AG09319 (cell line): ENCODE measurements at regions not wholly inside any gene's neighbourhood (a gene's known extent, or its start where the extent isn't known, plus 50 kb on each side); places are given as distances from the start of the nearest gene placed in this dataset.

Source experiments
- DNase-seq: peaks from one replicate; pipeline ENCODE4 v3.0.0-alpha.2; 2010; ENCODE audit warnings: low read depth; ENCODE audit errors: extremely low read depth
- CTCF ChIP-seq: IDR thresholded peaks from 2 replicates; pipeline ENCODE4 v1.5.1; 2011; ENCODE audit warnings: low read depth, mild to moderate bottlenecking, inconsistent platforms, low read length, moderate library complexity

GRCh38 chr11:127205688-127206217, 205.2 kb upstream of the KIRREL3 start:
- DNase-seq = no peak
- no peak for TF ChIP-seq CTCF

DNA sequence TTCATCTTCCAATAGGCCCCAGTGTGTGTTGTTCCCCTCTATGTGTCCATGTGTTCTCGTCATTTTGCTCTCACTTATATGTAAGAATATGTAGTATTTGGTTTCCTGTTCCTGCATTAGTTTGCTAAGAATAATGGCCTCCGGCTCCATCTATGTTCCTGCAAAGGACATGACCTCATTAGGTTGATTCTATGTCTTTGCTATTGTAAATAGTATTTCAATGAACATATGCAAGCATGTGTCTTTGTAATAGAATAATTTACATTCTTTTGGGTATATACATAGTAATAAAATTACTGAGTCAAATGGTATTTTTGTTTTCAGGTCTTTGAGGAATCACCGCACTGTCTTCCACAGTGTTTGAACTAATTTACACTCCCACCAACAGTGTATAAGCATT, 202.9 kb upstream of the KIRREL3 start:
- DNase-seq = no peak
- TF ChIP-seq CTCF = no peak

DNA sequence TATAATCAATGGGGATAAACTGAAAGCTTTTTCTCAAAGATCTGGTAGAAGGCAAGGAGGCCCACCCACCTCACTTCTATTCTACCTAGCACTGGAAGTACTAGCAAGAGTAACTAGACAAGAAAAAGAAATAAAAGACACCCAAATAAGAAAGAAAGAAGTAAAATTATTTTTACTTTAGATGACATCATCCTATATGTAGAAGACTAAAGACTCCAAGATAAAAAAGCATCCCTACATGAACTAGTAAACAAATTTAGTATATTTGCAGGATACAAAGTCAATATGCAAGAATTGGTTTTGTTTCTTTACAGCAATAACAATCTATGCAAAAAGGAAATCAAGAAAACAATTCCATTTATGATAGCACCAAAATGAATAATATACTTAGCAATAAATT, 201.5 kb upstream of the KIRREL3 start:
- no peak for DNase-seq
- no peak for TF ChIP-seq CTCF

GRCh38 chr11:127199306-127199801, 198.8 kb upstream of the KIRREL3 start:
- no peak for TF ChIP-seq CTCF
- no peak for DNase-seq

DNA sequence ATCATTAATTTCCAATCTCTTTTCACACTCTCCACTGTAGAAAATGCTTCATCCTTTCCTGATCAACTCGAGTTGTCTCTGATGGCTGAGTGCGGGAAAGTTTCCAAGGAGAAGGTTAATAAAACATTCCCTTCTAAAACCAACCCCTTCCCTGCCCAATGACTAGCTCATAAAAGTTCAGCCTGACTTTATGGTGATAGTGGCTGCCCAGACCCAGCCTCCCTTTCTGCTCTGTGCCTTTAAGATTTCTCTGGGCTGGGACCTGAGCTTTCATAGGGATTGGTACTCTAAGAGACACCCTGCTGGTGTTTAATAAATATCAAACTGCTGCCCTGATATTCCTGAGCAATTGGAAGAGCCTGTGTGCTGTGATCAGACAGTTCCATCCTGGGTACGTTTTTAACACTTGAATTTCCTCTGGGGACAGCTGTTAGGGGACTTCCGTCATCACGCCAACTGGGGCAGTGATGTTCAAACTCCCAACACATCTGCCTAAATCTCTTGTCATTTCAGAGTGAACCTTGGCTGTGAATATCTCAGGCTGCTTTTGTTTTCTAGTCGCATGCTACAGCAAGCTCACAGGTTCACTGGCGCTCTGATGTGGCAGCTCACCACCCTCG, 195.0 kb upstream of the KIRREL3 start:
- no peak for DNase-seq
- TF ChIP-seq CTCF = no peak

- no peak for DNase-seq
- TF ChIP-seq CTCF = no peak
Measured at GRCh38 chr11:127194521-127194920, 194.0 kb upstream of the KIRREL3 start.

GRCh38 chr11:127193950-127194349, 193.4 kb upstream of the KIRREL3 start:
- DNase-seq = no peak
- no peak for TF ChIP-seq CTCF
